ENCODE measurements at regions not wholly inside any gene's neighbourhood (a gene's known extent, or its start where the extent isn't known, plus 50 kb on each side); places are given as distances from the start of the nearest gene placed in this dataset.

DNA sequence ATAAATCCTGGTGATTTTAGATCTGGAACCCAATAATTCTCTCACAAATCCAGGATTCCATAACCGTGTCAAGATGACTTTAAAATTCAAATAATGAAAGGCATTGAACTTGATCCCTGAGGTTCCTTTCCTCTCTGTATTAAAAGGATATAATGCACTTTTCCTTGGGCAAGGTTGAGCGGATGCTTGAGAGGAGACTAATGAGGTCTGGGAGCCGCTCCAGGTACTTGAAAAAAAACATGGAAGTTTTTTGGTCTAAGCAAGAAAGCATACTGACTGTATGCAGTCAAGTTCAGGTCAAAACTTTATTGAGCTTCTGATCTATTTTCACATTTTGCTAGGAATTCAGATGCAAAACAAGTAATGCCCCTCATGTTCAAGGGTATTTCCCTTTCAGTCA lies 318.5 kb downstream of the RAD51AP2 start:
- no peak overlapping the region for H3K4me3 Mint-ChIP-seq
- TF ChIP-seq, protein P1, sequence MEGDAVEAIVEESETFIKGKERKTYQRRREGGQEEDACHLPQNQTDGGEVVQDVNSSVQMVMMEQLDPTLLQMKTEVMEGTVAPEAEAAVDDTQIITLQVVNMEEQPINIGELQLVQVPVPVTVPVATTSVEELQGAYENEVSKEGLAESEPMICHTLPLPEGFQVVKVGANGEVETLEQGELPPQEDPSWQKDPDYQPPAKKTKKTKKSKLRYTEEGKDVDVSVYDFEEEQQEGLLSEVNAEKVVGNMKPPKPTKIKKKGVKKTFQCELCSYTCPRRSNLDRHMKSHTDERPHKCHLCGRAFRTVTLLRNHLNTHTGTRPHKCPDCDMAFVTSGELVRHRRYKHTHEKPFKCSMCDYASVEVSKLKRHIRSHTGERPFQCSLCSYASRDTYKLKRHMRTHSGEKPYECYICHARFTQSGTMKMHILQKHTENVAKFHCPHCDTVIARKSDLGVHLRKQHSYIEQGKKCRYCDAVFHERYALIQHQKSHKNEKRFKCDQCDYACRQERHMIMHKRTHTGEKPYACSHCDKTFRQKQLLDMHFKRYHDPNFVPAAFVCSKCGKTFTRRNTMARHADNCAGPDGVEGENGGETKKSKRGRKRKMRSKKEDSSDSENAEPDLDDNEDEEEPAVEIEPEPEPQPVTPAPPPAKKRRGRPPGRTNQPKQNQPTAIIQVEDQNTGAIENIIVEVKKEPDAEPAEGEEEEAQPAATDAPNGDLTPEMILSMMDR (conservative IDR thresholded peaks at IDR 0.05) = no peak
- no peak for DNase-seq
- Histone ChIP-seq H3K9me3 (ENCODE audit: control insufficient read depth, low read length) (no peaks in the 10 kb centered on the region), H3K9ac (ENCODE audit: extremely low read depth, low read length, poor library complexity, severe bottlenecking) (no peak overlapping the region), H3K4me3 (ENCODE audit: low read length) (no peak overlapping the region), H3K4me1 (ENCODE audit: control insufficient read depth, insufficient read depth, low read length) (no peaks in the 10 kb centered on the region), H3K27ac (ENCODE audit: low read depth, low read length) (no peak overlapping the region), H3K27me3 (ENCODE audit: control insufficient read depth, insufficient read depth, low read length, poor library complexity, severe bottlenecking) (no peaks in the 10 kb centered on the region), H3K36me3 (ENCODE audit: control insufficient read depth, insufficient read depth, low read length) (no peaks in the 10 kb centered on the region)
- H3K4me1 Mint-ChIP-seq = no peaks in the 10 kb centered on the region
- H3K9me3 Mint-ChIP-seq = peaks cover 4% of the 10 kb centered on the region
- no peaks in the 10 kb centered on the region for H3K27me3 Mint-ChIP-seq (ENCODE audit: insufficient read depth)
- WGBS, 2 experiments (ENCODE audit: insufficient coverage in 1 of 2, insufficient read length in 1 of 2) = 79 to 94% methylated on average over 2 to 3 of the region's 3 CpGs
- H3K36me3 Mint-ChIP-seq (ENCODE audit: low read depth) = no peaks in the 10 kb centered on the region
- H3K27ac Mint-ChIP-seq = no peak overlapping the region

DNA sequence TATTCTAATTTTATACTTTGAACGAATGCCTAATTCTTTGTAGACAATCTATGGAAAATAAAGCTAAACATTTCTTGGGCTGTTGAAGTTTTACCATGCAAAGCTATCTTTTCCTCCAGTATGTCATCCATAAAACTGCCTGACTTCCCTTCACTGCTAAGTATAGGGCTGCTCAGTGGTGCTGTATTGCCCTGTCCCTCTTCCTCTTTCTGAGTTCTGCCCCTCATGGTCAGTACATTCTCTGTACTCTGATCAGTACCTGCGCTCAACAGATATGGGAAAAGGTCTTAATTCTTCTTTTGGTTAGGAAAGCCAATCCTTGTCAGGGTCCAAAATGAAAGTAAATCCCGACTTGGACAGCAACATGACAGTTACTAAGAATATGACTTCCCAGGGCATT lies 321.9 kb downstream of the RAD51AP2 start:
- no peak overlapping the region for H3K4me3 ChIP-seq (ENCODE audit: low read length)
- no peaks in the 10 kb centered on the region for H3K36me3 Mint-ChIP-seq (ENCODE audit: low read depth)
- no peaks in the 10 kb centered on the region for H3K4me1 Mint-ChIP-seq
- H3K27ac Mint-ChIP-seq = no peak overlapping the region
- no peak overlapping the region for H3K9ac ChIP-seq (ENCODE audit: extremely low read depth, low read length, poor library complexity, severe bottlenecking)
- no peaks in the 10 kb centered on the region for H3K9me3 ChIP-seq (ENCODE audit: control insufficient read depth, low read length)
- H3K27me3 Mint-ChIP-seq (ENCODE audit: insufficient read depth) = no peaks in the 10 kb centered on the region
- peaks cover under 1% of the 10 kb centered on the region for H3K4me1 ChIP-seq (ENCODE audit: control insufficient read depth, insufficient read depth, low read length)
- peaks cover 4% of the 10 kb centered on the region for H3K9me3 Mint-ChIP-seq
- WGBS, 2 experiments (ENCODE audit: insufficient coverage in 1 of 2, insufficient read length in 1 of 2) = 93 to 95% methylated on average over 2 to 3 of the region's 3 CpGs
- no peak overlapping the region for H3K4me3 Mint-ChIP-seq
- no peaks in the 10 kb centered on the region for H3K27me3 ChIP-seq (ENCODE audit: control insufficient read depth, insufficient read depth, low read length, poor library complexity, severe bottlenecking)
- no peak overlapping the region for H3K27ac ChIP-seq (ENCODE audit: low read depth, low read length)
- no peak for DNase-seq
- TF ChIP-seq, protein P1 (conservative IDR thresholded peaks at IDR 0.05) = no peak
- H3K36me3 ChIP-seq (ENCODE audit: control insufficient read depth, insufficient read depth, low read length) = no peaks in the 10 kb centered on the region

DNA sequence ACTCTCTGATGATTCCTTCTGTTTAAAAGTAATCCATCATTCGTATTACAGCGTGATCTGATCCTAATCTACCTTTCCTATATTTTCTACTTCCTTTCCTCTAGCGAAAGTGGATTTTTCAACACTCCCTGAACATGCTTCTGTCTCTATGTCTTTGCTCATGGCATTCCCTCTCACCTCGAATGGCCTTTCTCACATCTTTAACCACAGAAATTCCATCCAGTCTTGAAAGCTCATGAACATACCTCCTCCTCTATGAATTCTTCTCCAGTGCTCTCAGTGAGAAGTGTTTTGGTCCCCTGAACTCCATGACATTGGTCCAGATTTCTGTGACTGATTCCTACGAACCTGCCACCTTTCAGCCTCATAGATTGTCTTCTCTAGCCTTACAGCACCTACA lies 323.2 kb downstream of the RAD51AP2 start:
- Histone ChIP-seq H3K27ac (ENCODE audit: low read depth, low read length) (no peak overlapping the region), H3K27me3 (ENCODE audit: control insufficient read depth, insufficient read depth, low read length, poor library complexity, severe bottlenecking) (no peaks in the 10 kb centered on the region), H3K4me1 (ENCODE audit: control insufficient read depth, insufficient read depth, low read length) (peaks cover 4% of the 10 kb centered on the region), H3K9ac (ENCODE audit: extremely low read depth, low read length, poor library complexity, severe bottlenecking) (no peak overlapping the region), H3K4me3 (ENCODE audit: low read length) (no peak overlapping the region), H3K36me3 (ENCODE audit: control insufficient read depth, insufficient read depth, low read length) (no peaks in the 10 kb centered on the region), H3K9me3 (ENCODE audit: control insufficient read depth, low read length) (no peaks in the 10 kb centered on the region)
- H3K27me3 Mint-ChIP-seq (ENCODE audit: insufficient read depth) = no peaks in the 10 kb centered on the region
- H3K4me3 Mint-ChIP-seq = no peak overlapping the region
- no peaks in the 10 kb centered on the region for H3K36me3 Mint-ChIP-seq (ENCODE audit: low read depth)
- H3K9me3 Mint-ChIP-seq = peaks cover 4% of the 10 kb centered on the region
- TF ChIP-seq, protein P1 (conservative IDR thresholded peaks at IDR 0.05) = no peak
- DNase-seq = no peak
- peaks cover 12% of the 10 kb centered on the region for H3K4me1 Mint-ChIP-seq
- 87 to 98% methylated on average over 5 of the region's 5 CpGs for WGBS, 2 experiments (ENCODE audit: insufficient coverage in 1 of 2, insufficient read length in 1 of 2)
- no peak overlapping the region for H3K27ac Mint-ChIP-seq

All from endodermal cell (in vitro differentiated cells).